Kidney (tissue), 13 donors: ENCODE measurements at regions not wholly inside any gene's neighbourhood (a gene's known extent, or its start where the extent isn't known, plus 50 kb on each side); places are given as distances from the start of the nearest gene placed in this dataset.
A peak's percentile ranks its signal among the peaks of the same experiment; 100 is the strongest.
"Not testable (repeated sequence)": the region's sequence is repeated elsewhere in the genome, so short reads cannot be mapped to it uniquely, and the experiment has no call there.

Experiments used
- DNase-seq, 5 donors: peaks; one replicate each; pipeline ENCODE4 v3.0.0-alpha.2; 2013 to 2020
- FAIRE-seq: peaks from 2 replicates; lab custom pipeline; 2012; peaks lifted over from hg19 to GRCh38; lab: Jason Lieb, UNC
- H3K27ac ChIP-seq, 2 donors: one replicate each; pipeline ENCODE4 v1.7.0; 2013; ENCODE audit warnings: low read depth in 2 of 2, low read length in 2 of 2, inconsistent platforms in 1 of 2
- H3K27me3 ChIP-seq: one replicate; pipeline ENCODE4 v1.7.1; 2013; ENCODE audit warnings: low read length, inconsistent platforms; ENCODE audit not compliant: control insufficient read depth, insufficient read depth
- H3K36me3 ChIP-seq, 3 donors: one replicate each; pipeline versions ENCODE4 v1.7.0 to v1.7.1; 2013; ENCODE audit warnings: low read length in 3 of 3, control low read depth in 1 of 3, inconsistent platforms in 1 of 3; ENCODE audit not compliant: insufficient read depth in 3 of 3, control insufficient read depth in 2 of 3
- H3K4me1 ChIP-seq, 3 donors: one replicate each; pipeline versions ENCODE4 v1.7.0 to v1.7.1; 2013; ENCODE audit warnings: low read length in 3 of 3, inconsistent platforms in 1 of 3, low read depth in 1 of 3; ENCODE audit not compliant: control insufficient read depth in 2 of 3, insufficient read depth in 2 of 3
- H3K4me3 ChIP-seq, 3 donors: one replicate each; pipeline versions ENCODE4 v1.7.0 to v1.8.1; 2013; ENCODE audit warnings: low read length in 3 of 3, control low read depth in 1 of 3, inconsistent platforms in 1 of 3
- H3K9ac ChIP-seq, 3 donors: one replicate each; pipeline versions ENCODE4 v1.7.0 to v1.7.1; 2013; ENCODE audit warnings: low read length in 3 of 3, control low read depth in 1 of 3, inconsistent platforms in 1 of 3
- H3K9me3 ChIP-seq, 3 donors: one replicate each; pipeline versions ENCODE4 v1.7.0 to v1.7.1; 2013; ENCODE audit warnings: low read length in 3 of 3, control low read depth in 1 of 3, inconsistent platforms in 1 of 3; ENCODE audit not compliant: control insufficient read depth in 2 of 3, insufficient read depth in 1 of 3
- CTCF ChIP-seq: IDR thresholded peaks from 3 replicates; pipeline ENCODE4 v1.5.1; 2012; ENCODE audit warnings: mild to moderate bottlenecking, moderate library complexity, borderline replicate concordance; ENCODE audit not compliant: insufficient read depth; ENCODE audit errors: extremely low read depth
- intact Hi-C: fragments of 100-400 bp; cut with DNase I; formaldehyde crosslinking; loops from one replicate; pipeline ENCODE4 v1.11.1; 2022
- donor health status: control.
- donor health status: control.
- donor health status: control.
- donor health status: control.
- donor health status: control.
- donor health status: DM: yes; HTN: yes; CAD: no.
- donor health status: Normal renal cell carcinoma (clear cell type).

DNA sequence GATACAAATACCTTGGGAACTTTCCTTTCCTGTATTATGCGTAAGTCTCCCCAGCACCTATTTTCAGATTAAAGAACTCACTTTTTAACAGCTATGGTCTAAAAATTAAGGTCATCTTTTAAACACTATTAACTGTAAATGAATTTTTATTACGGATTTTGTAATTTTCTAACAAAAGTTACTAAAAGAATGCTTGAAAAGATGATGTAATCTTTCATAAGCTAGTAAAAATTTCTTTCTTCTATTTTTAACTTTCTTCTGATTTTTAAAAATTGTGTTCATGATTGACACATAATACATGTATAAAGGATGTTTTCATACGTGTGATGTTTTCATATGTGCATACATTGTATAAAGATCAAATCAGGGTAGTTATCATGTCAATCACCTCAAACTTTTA, 291.2 kb upstream of the MBL2 start:
- H3K4me1 ChIP-seq, result no peaks in the 10 kb centered on the region
- no peak for FAIRE-seq
- H3K9ac ChIP-seq, result no peak overlapping the region
- no peaks in the 10 kb centered on the region for H3K27me3 ChIP-seq
- no peak for DNase-seq
- no peaks in the 10 kb centered on the region for H3K36me3 ChIP-seq
- no peak overlapping the region for H3K4me3 ChIP-seq
- TF ChIP-seq CTCF, result no peak
- no peak overlapping the region for H3K27ac ChIP-seq
- no peaks in the 10 kb centered on the region for H3K9me3 ChIP-seq
- intact Hi-C loops, result no loop called here

DNA sequence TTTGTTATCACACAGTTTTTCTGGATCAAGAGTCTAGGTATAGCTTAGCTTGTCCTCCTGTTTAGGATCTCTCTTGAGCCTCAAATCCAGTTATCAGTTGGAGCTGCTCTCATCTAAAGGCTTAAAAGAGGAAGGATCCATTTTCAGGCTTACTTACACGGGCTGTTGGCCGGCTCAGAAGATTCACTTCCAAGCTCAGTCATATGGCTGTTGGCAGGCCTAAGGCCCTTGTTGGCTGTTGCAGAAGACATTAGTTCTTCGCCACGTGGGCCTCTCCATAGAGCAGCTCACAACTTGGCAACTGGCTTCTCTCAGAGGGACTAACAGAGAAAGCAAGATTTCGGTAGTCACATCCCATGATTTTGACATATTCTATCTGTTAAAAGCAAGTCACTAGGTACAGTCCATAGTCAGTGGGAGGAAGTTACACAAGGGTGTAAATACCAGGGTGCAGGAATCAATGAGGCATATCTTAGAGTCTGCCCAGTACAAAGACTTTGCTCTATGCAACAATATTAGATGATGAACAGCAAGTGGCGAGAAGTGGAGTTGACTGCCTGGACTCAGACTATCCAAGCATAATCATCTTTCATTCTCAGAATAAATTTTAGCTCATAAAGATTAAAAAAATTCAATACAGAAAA, 280.1 kb upstream of the MBL2 start:
- Histone ChIP-seq H3K9me3 (no peaks in the 10 kb centered on the region), H3K4me3 (no peak overlapping the region), H3K9ac (no peak overlapping the region), H3K36me3 (no peaks in the 10 kb centered on the region), H3K27me3 (no peaks in the 10 kb centered on the region), H3K27ac (no peak overlapping the region), H3K4me1 (no peaks in the 10 kb centered on the region)
- intact Hi-C loops, result no loop called here
- DNase-seq (peak in 1 of 5 donors; percentile 34), FAIRE-seq (no peak)
- TF ChIP-seq CTCF, result no peak

- no peak overlapping the region for H3K9ac ChIP-seq
- no peak for TF ChIP-seq CTCF
- no peaks in the 10 kb centered on the region for H3K9me3 ChIP-seq
- DNase-seq (peak in 1 of 5 donors; percentile 25), FAIRE-seq (no peak)
- no peak overlapping the region for H3K4me3 ChIP-seq
- intact Hi-C loops, result no loop called here
- H3K27me3 ChIP-seq, result no peaks in the 10 kb centered on the region
- H3K27ac ChIP-seq, result no peak overlapping the region
- no peaks in the 10 kb centered on the region for H3K36me3 ChIP-seq
- H3K4me1 ChIP-seq, result no peaks in the 10 kb centered on the region
These were observed 272.7 kb upstream of the MBL2 start for GRCh38 chr10:53045315-53045714.

GRCh38 chr10:53035823-53036222, 263.2 kb upstream of the MBL2 start:
- H3K27ac ChIP-seq, H3K4me3 ChIP-seq, H3K9ac ChIP-seq, intact Hi-C loops, H3K4me1 ChIP-seq, H3K36me3 ChIP-seq, FAIRE-seq, H3K27me3 ChIP-seq, DNase-seq, H3K9me3 ChIP-seq: not testable (repeated sequence)
